HEK293T (cell line): ENCODE measurements at regions not wholly inside any gene's neighbourhood (a gene's known extent, or its start where the extent isn't known, plus 50 kb on each side); places are given as distances from the start of the nearest gene placed in this dataset.

Experiments
- CTCF ChIA-PET: fragments of 350-600 bp; formaldehyde crosslinking; extraction: SDS; loops from one replicate; lab custom pipeline; 2021; ENCODE audit warnings: antibody characterized with exemption, inconsistent platforms; lab: Yijun Ruan, JAX
- POLR2A ChIA-PET: fragments of 350-600 bp; formaldehyde crosslinking; extraction: SDS; loops from one replicate; lab custom pipeline; 2020; ENCODE audit warnings: antibody characterized with exemption, inconsistent platforms; lab: Yijun Ruan, JAX
- DNase-seq: peaks from one replicate; pipeline ENCODE4 v3.0.0; 2012; ENCODE audit warnings: mixed read lengths; ENCODE audit errors: extremely low spot score
- ARNT ChIP-seq: fragments of 450-650 bp; IDR thresholded peaks from 2 replicates; pipeline ENCODE4 v1.6.1; 2017; ENCODE audit warnings: mild to moderate bottlenecking
- BHLHE40 ChIP-seq: fragments of 450-650 bp; IDR thresholded peaks from 2 replicates; pipeline ENCODE4 v1.6.1; 2016; ENCODE audit warnings: mild to moderate bottlenecking, moderate library complexity, borderline replicate concordance
- CTBP1 ChIP-seq: fragments of 450-650 bp; IDR thresholded peaks from 2 replicates; pipeline ENCODE4 v1.6.1; 2016; ENCODE audit warnings: borderline replicate concordance
- ELF4 ChIP-seq: fragments of 450-650 bp; IDR thresholded peaks from 2 replicates; pipeline ENCODE4 v1.6.1; 2017; ENCODE audit warnings: antibody characterized with exemption
- FOXA1 ChIP-seq: fragments of 450-650 bp; IDR thresholded peaks from 2 replicates; pipeline ENCODE4 v1.6.1; 2016; ENCODE audit warnings: mild to moderate bottlenecking
- FOXK2 ChIP-seq: fragments of 450-650 bp; IDR thresholded peaks from 2 replicates; pipeline ENCODE4 v1.6.1; 2016; ENCODE audit warnings: mild to moderate bottlenecking
- FOXM1 ChIP-seq: fragments of 450-650 bp; IDR thresholded peaks from 2 replicates; pipeline ENCODE4 v1.6.1; 2017; ENCODE audit warnings: mild to moderate bottlenecking, borderline replicate concordance
- HDGF ChIP-seq: fragments of 450-650 bp; IDR thresholded peaks from 2 replicates; pipeline ENCODE4 v1.6.1; 2017; ENCODE audit warnings: antibody characterized with exemption, borderline replicate concordance
- L3MBTL2 ChIP-seq: fragments of 450-650 bp; conservative IDR thresholded peaks from 2 replicates; pipeline ENCODE4 v1.6.1; 2016; ENCODE audit warnings: mild to moderate bottlenecking
- LEF1 ChIP-seq: fragments of 450-650 bp; IDR thresholded peaks from 2 replicates; pipeline ENCODE4 v1.6.1; 2017; ENCODE audit warnings: mild to moderate bottlenecking, borderline replicate concordance
- NFRKB ChIP-seq: fragments of 450-650 bp; IDR thresholded peaks from 2 replicates; pipeline ENCODE4 v1.6.1; 2016; ENCODE audit warnings: mild to moderate bottlenecking, moderate library complexity
- PKNOX1 ChIP-seq: fragments of 450-650 bp; IDR thresholded peaks from 2 replicates; pipeline ENCODE4 v1.6.1; 2016
- SP1 ChIP-seq: fragments of 450-650 bp; IDR thresholded peaks from 2 replicates; pipeline ENCODE4 v1.6.1; 2017
- SUZ12 ChIP-seq: fragments of 450-650 bp; IDR thresholded peaks from 2 replicates; pipeline ENCODE4 v1.6.1; 2016; ENCODE audit warnings: mild to moderate bottlenecking
- TARDBP ChIP-seq: fragments of 450-650 bp; IDR thresholded peaks from 2 replicates; pipeline ENCODE4 v1.6.1; 2016
- ZNF384 ChIP-seq: fragments of 450-650 bp; IDR thresholded peaks from 2 replicates; pipeline ENCODE4 v1.6.1; 2016

DNA sequence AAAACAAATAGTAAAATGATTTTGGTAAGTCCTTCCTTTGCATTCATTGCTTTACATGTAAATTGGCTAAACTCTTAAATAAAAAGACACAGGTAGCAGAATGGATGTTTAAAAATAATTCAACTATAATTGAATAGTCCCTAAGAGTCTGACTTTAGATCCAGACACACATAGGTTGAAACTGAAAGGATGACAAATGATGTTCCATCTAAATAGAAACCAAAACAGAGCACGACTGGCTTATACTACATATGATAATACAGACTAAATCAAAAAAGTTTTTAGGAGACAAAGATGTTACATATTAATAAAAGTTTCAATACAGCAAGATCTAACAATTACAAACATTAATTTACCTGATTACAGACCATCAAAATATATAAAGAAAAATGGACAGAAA, 2055.1 kb upstream of the WWC1 start:
- ChIA-PET CTCF (no interaction called here), POLR2A (no interaction called here)
- DNase-seq: no peak
- TF ChIP-seq FOXA1 (no peak), SUZ12 (no peak), FOXK2 (no peak), PKNOX1 (no peak), FOXM1 (no peak)

DNA sequence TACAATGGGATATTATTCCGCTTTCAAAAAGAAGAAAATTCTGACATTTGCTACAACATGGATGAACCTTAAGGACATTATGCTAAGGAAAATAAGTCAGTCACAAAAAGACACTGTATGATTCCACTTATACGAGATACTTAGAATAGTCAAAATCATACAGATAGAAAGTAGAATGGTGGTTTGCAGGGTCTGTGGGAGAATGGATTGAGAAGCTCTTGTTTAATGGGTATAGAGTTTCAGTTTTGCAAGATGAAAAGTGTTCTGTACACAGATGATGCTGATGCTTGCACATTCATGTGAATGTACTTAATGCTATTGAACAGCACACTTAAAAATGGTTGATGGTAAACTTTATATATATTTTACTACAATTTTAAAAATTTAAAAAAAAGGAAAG, 2050.7 kb upstream of the WWC1 start:
- ChIA-PET POLR2A (no interaction called here), CTCF (no interaction called here)
- no peak for TF ChIP-seq CTBP1
- no peak for TF ChIP-seq ELF4
- TF ChIP-seq HDGF: no peak
- TF ChIP-seq FOXK2: no peak
- no peak for TF ChIP-seq ZNF384
- TF ChIP-seq ARNT: no peak
- TF ChIP-seq PKNOX1: no peak
- no peak for TF ChIP-seq FOXM1
- no peak for TF ChIP-seq NFRKB
- no peak for TF ChIP-seq L3MBTL2
- no peak for TF ChIP-seq BHLHE40
- no peak for TF ChIP-seq SP1
- no peak for TF ChIP-seq SUZ12
- DNase-seq: no peak

DNA sequence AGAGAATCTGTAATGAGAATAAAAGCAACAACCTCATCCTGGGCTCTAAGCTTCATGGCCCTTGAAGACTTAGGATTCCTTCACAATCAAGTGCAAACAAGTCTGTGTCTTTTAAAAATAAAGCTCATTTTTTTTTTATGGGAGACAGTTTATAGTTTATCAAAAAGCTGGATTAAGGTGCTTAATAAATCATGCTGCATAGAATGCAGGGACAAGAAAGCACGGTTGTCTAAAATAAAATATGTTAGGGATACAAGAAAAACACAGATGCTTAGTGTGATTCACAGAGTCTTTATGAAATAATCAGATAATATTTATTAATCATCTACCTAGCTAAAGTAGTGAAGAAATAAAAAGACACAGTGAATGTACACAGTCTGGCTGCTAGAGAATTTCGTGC, 2045.9 kb upstream of the WWC1 start:
- ChIA-PET CTCF (no interaction called here), POLR2A (no interaction called here)
- TF ChIP-seq BHLHE40 (no peak), FOXM1 (no peak)
- DNase-seq: no peak

GRCh38 chr5:166251786-166252185, 2039.7 kb upstream of the WWC1 start:
- ChIA-PET POLR2A (no interaction called here), CTCF (no interaction called here)
- DNase-seq: no peak
- no peak for TF ChIP-seq ZNF384
- TF ChIP-seq FOXM1: no peak
- TF ChIP-seq FOXK2: no peak
- no peak for TF ChIP-seq ELF4
- TF ChIP-seq NFRKB: no peak
- TF ChIP-seq TARDBP: no peak
- no peak for TF ChIP-seq L3MBTL2
- TF ChIP-seq SUZ12: no peak
- no peak for TF ChIP-seq HDGF
- TF ChIP-seq ARNT: no peak
- TF ChIP-seq LEF1: no peak
- no peak for TF ChIP-seq PKNOX1
- no peak for TF ChIP-seq BHLHE40
- TF ChIP-seq SP1: no peak

DNA sequence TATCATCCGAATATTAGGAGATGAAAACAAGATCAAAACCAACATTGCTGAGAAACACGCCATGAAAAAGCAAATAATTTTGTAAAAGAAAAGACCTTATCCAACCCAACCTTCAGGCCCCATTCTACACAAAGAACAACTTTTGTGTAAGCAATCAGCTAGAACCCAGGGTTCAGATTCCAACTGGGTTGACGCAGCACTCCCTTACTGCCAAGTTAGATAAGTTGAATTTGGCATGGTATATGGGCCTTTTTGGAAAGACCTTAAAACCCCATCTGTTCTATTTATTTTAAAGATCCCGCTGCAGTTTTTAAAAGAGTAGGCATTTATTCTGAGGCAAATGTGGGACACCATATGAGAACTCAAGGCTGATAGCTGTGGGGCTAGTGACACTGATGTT, 2033.8 kb upstream of the WWC1 start:
- TF ChIP-seq CTBP1 (no peak), FOXA1 (no peak), ARNT (no peak)
- DNase-seq: no peak
- ChIA-PET POLR2A (no interaction called here), CTCF (no interaction called here)

DNA sequence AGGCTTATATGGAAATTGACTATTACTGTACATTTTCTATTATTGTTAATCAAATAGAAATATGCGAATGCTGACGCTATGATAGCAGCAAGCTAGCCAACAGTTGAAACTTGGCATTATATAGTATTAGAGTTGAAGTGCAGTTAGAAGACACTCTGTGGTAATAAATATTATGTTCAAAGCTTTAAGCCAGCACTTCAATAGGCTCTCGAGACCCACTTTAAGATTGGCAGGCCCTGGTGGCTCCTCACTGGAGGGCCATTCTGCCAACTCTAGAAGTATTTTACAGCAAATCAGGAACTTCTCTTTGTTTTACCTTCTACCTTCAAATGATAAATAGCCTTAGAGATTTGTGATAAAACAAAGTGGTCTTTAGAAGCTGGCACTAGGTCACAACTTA, 2029.0 kb upstream of the WWC1 start:
- ChIA-PET POLR2A (no interaction called here), CTCF (no interaction called here)
- DNase-seq: no peak
- TF ChIP-seq ARNT (no peak), CTBP1 (no peak)

- no peak for DNase-seq
- CTCF ChIA-PET: no interaction called here
- TF ChIP-seq LEF1 (no peak), ARNT (no peak), NFRKB (no peak), L3MBTL2 (no peak), FOXM1 (no peak), SUZ12 (no peak), PKNOX1 (no peak), TARDBP (no peak), FOXK2 (no peak), ZNF384 (no peak), ELF4 (no peak), HDGF (no peak), SP1 (no peak), FOXA1 (no peak), CTBP1 (no peak), BHLHE40 (no peak)
- POLR2A ChIA-PET: no interaction called here
Observed at GRCh38 chr5:166267907-166268306, 2023.5 kb upstream of the WWC1 start.
